ENCODE measurements at regions not wholly inside any gene's neighbourhood (a gene's known extent, or its start where the extent isn't known, plus 50 kb on each side); places are given as distances from the start of the nearest gene placed in this dataset.
A peak's percentile ranks its signal among the peaks of the same experiment; 100 is the strongest.

DNA sequence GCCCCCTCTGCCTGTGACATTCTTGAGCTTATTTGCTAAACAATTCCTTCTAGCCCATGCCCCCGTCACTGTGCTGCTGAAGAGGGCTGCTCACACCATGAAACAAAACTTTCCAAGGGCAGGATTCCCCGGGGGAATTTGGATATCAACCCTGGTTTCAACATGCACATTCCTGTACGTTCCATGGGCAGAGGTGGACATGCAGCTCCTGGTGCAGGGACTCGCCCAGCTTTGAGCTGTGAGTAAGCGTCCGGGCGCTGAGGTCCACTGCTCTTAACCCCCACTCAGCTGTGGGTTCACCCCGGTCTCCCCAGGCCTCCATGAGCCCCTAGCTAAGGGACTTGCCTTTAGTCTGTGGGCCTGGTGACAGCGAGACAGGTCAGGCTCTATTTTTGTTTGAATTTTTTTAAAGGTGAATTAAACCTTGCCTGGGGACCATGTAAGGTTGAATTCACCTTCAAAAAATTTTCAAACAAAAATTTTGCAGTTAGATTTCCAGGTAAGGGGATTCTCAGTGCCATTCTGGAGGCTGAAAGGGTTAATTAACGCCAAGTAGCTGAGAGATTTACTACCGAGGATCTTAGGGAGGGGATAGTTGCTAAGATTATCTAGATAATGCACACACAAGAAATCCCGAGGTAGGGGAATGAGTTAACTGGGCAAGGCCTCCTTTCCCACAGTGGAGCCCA lies 70.3 kb upstream of the SLC22A23 start:
- no peak for DNase-seq (ENCODE audit: low spot score)

DNA sequence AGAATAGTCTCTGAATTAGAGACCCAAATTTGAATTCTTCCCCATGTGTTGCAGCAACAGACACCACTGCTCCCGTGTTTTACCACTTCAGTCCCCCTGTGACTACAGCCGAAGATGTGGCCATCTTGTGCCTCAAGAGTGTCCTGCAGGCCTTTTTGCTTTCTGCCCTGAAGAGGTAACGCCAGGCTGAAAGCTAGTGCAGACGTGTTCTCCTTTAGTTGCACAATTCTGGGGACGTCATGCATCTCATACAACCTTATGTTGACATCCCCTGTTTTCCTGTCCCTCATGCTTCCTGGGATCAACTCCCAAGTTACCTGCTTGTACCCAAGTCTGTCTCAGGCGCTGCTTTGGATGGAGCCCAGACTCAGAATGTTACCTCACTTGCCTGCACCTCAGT lies 69.1 kb upstream of the SLC22A23 start:
- no peak for DNase-seq (ENCODE audit: low spot score)

DNA sequence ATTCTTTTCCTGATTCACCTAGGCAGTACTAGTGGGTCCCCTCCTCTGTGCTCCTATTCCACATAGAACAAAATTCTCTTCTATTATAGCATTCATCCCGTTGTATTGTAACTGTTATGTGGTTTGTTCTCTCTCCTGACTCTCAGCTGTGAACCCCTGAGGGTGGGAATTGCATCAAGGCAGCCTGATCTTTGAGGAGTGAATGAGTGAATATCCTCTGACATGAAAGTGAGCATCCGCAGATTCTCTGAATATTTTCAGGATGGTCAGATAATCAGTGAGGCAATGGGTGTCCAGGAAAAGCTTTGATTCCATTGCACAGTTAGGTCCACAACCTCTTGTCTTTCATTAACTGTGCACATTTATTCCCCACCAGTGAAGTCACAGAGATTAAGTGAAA lies 67.6 kb upstream of the SLC22A23 start:
- DNase-seq (ENCODE audit: low spot score) = no peak

DNA sequence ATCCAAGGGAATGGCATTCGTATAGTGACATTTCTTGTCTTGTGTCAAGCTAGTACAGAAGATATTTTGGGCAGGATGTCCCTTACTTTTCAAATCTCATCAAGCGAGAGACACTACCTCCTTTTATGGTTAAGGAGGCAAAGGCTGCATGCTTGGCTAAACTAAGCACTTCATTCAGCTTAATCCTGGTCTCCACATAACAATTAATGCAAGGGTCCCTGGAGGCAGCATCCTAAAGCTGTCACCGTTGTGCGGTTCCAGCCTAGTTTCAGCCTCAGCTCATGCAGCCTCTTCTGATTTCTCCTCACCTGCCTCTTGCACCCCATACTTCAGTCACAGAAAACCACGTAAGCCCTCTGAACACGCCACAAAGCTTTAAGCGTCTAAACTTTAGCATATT lies 67.1 kb upstream of the SLC22A23 start:
- no peak for DNase-seq (ENCODE audit: low spot score)

DNA sequence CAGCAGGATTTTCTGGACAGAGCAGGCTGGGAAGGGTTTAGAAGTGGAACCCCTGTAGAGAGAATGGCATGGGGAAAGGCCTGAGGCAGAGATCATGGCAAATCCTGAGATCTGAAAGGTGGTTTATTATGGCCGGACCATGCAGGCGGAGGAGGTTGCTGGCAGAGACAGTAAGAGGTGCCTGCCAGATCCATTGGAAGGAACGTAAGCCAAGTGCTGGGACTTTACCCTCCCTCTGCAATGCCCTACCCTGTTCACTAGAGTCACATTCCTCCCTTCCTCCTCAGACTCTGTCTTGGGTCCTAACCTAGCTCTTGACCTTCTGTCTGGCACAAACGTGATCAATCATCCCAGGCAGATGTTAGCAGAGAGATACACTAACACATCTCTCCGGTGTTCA lies 66.4 kb upstream of the SLC22A23 start:
- DNase-seq (ENCODE audit: low spot score) = no peak

DNA sequence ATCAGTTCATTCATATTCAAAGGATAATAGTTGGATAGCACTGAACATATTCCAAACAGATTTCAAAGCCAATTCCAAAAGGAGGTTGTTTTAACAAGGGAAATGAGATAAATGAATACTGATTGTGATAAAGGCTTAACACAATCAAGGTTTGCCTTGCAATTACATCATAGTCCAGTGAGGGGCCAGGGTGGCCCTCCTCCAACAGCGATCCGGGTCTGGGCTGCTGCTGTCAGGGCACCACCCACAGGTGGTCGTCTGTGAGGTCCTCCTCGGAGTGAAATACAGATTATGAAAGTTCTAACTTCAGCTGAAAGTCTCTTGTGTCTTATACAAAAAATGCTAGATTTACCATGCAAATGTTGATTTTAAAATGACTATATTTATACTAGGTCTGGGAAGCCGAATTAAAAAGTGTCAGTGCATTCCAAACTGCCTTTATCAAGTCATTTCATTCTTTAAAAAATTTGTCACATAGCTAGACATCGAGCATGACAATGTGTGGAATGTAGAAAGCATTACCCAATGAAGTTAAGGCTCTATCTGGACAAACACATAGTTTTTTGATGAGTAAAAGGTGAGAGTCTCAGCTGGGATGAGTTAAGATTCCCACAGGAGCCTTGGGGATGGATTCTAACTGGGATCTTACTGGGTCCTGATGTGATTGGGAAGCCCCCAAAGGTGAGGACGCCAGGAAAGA lies 65.9 kb upstream of the SLC22A23 start:
- DNase-seq (ENCODE audit: low spot score) = peak; percentile 82

DNA sequence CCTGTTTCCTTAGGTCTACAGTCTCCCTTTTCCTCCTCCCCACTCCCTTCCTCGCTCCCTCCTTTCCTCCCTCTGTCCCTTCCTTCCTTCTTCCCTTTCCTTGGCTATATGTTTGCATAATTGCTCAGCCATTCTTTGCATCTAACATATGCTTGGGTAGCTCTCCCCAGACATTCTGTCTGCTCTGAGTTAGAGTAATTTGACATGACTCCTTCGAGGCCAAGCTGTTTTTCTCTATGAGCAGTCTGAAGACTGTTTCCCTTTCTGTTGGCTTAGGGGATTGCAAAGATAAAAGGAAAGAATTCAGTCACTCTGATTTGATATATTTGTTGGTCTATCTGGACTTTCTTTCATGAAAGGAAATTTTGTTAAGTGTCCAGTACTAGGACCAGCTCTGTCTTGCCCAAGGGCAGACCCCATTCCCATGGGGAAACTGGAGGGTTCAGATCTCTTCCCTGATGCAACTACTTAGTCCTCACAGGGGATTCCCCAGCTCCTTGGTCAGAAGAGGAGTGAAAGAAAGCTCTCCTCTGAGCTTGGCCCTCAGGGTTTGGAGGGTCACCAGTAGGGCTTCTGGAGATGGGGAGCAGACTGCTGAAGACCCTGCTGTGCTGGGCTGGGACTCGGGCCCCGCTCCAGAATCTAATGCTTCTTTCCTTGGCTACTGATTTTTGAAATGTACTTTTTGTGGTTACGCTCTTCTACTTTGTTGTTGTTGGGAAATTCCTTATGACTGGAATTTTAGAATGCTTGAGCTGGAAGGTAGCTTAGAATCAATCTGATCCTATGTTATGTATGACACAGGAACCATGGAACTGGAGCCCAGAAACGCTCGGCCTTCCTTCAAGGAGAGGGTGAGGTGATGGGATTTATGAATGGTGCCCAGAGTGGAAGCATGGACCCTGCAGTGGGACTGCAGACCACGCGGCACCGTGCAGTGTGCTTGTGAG lies 63.7 kb upstream of the SLC22A23 start:
- no peak for DNase-seq (ENCODE audit: low spot score)

DNA sequence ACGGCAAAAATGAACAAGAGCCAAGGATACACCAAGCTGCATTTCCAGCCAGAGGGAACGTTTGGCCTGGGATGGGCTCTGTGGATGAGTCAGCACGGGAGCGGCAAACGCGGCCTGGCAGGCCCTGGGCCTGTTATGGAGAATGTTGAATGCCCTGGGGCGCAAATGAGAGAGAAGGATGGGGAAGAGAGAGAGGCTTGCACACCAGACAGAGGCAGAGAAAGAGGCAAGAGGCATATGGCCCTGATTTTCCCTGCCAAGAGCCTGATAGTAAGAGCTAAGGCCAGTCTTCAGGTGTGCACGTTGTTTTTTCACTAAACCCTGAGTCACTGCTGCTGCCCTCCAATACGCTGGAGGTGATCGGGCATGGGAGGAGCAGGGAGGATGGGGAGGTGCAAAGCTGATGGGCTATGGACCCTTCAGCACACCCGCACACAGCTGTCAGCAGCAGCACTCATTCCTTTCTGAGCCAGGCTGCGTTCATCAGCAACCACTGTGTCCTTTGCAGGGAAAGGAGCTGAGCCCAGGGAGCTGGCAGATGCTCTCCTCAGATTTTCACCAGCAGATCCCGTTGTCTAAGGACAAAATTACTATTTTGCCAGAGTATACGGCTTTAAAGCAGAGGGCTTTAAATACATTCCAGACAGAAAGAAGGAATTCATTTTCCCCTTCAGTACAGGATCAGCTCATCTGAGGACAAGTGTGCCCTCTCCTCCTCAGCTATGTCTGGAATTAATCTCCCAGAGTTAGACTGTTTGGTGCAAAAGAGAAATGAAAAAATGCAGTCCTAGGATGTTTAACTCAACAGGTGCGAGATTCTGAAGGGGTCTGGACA lies 61.7 kb upstream of the SLC22A23 start:
- peak; percentile 90 for DNase-seq (ENCODE audit: low spot score)

DNA sequence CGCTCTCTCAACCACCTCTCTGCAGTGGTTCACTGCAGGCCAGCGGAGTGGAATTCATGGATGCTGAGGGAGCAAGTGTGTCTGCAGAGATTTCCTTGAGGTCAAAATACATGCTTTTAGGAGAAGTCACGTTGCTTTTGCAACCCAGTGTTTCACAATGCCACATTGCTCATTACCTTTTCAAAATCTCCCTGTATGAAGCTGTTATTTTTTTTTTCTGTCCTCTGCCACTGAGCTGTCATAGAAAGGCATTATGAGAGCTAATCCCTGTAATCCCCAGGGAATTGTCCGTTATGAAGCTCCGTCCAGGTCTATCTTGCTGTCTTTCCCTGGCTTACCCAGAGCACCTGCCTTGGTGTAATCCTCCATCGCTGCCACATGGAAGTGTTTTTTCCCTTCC lies 60.5 kb upstream of the SLC22A23 start:
- peak; percentile 85 for DNase-seq (ENCODE audit: low spot score)

DNA sequence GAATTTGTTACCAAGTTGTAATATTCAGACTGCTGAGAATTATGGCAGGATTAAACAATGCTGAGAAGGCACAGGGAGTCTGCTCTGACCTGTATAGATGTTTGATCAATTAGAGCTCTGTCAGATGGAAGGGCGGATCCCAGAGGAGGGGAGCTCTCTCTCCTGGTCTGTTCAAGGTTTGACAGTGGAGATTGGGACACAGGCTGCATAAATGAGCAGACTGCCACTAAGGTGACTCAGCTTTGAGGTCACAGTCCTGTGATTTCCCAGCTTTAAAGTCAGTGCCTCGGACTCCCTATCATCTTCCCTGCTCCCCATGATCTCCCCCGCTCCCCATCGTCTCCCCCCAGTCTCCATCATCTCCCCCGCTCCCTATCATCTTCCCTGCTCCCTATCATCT lies 59.2 kb upstream of the SLC22A23 start:
- peak; percentile 44 for DNase-seq (ENCODE audit: low spot score)

DNA sequence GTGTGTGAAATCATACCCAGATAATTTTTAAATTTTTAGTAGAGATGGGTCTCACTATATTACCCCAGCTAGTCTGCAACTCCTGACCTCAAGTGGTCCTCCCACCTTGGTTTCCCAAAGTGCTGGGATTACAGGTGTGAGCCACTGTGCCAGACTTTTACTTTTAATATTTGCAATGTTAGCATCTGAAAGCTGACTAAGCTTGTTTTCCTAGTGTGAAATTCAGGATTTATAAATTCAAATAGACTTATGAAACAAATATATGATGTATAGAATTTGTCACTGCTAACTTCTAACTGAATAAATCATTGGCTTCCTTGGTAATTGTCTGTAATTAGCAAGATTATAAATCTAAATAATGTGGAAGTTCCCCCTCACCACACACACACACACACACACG lies 58.8 kb upstream of the SLC22A23 start:
- DNase-seq (ENCODE audit: low spot score) = no peak

DNA sequence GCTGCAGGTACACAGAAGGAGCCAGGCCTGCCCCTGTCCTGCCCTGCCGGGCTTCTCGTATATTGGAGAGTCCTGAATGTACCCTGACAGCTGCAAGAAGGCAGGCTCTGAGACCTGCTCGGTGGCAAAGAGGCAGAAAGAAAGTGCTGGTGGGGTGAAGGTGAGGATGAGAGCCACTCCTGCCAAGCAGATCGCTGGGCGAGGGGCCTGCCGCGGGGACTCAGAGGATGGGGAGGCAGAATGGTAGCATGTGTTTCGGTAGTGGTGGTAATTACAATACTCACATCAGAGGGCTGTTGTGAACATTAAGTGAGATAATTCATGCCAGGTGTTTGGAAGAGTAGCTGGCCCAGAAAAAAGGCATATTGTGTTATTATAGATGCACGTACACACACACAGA lies 56.6 kb upstream of the SLC22A23 start:
- no peak for DNase-seq (ENCODE audit: low spot score)

DNA sequence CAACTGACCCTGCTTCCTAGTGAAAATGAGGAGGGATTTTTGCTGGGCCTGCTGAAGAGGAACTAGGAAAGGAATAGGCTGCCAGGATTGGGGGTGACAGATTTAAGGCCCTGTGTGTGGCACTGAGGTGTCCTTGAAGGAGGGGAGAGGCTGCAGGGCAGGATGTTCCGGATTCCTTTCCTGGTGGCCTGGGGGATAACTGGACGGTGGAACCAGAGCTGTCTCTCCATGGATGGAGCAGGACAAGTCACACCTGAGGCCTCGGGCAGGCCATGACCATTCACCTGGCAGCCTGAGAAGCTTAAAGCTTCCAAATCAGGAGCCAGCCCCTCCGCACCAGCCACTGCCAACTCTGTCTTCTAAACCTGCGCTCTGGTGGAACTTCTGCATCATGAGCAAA lies 56.0 kb upstream of the SLC22A23 start:
- no peak for DNase-seq (ENCODE audit: low spot score)

DNA sequence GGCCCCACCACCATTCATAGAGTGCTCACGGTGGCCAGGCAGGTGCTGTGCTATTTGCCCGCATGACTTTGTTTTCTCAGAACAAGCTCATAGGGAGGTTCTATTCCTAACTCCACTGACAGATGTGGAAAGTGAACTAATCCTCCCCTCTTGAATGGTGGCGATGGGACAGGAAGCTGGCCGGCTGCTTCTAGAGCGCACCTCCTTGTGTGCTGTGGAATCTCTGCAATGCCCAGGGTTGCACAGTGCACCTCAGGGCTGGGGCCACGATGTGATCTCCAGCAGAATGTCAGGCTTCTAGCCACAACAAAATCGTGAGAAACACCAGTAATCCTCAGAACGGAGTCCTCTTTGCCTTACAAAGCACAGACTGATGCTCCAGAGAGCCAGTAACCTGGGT lies 53.8 kb upstream of the SLC22A23 start:
- no peak for DNase-seq (ENCODE audit: low spot score)

DNA sequence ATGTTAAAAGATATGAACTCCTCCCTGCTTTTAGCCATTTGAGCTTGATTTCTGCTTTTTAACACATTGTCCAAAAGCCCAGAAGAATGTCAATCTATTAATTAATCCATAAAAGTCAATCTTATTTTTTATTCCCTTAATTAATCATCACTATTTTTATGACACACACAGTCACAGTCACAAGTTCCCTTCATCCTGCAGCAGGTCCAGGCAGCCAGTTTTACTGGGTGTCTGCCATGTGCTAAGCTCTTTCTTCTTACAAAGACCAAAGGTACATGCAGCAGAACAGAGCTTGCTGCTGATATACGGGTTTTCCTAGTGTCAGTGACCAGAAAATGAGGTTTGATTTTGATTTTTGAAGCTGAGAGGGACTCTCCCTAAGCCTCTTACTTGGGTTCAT lies 53.3 kb upstream of the SLC22A23 start:
- no peak for DNase-seq (ENCODE audit: low spot score)

DNA sequence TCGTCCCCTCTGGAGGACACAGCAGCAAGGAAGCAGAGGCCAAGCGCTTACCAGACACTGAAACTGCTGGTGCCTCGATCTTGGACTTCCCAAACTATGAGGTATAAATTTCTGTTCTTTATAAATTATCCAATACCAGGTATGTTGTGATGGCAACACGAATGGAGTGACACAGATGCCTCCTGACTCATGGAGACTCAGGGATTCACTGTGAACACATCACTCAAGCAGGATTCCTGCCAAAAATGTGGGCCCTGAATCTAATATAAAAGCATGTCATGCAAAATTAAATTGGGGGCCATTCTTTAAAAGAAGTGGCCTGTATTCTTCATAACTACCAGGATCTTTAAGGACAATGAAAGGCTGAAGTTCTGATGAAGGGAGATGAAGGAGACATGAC lies 52.5 kb upstream of the SLC22A23 start:
- peak; percentile 29 for DNase-seq (ENCODE audit: low spot score)

DNA sequence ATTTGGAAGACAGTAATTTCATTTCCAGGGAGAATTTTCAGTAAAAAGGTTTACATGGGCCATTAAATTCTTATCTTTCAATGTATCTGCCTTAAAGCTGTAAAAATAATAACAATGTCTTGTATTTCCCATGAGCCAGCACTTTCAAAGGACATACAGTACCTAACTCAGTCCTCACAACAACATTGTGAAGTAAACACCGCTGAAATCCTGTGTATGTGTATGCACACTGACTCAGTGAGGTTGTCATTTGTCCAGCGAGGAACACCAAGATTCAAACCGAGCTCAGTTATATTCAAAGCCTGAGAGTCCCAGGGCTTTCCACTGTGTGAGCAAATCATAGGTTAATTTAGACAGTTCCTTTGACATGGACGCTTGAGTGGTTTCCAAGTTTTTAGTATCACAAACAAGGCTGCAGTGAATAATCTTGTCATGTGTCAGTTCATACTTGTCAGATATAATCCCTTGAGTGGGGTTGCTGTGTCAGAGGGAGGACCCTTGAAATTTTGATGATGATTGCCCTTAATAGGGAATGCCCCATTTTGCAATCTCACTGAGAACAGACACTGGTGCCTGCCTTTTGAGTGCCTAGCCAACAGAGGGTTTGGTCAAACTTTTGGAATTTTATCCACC lies 50.0 kb upstream of the SLC22A23 start:
- no peak for DNase-seq (ENCODE audit: low spot score)

Measured in AG08395 (cell line).